Activated T-cell treated with anti-CD3 and anti-CD28 coated beads, Interleukin-2, amount 50 U/mL, for 72 hours (primary cell): ENCODE measurements at regions not wholly inside any gene's neighbourhood (a gene's known extent, or its start where the extent isn't known, plus 50 kb on each side); places are given as distances from the start of the nearest gene placed in this dataset.
"Not testable (repeated sequence)": the region's sequence is repeated elsewhere in the genome, so short reads cannot be mapped to it uniquely, and the experiment has no call there.

Experiments used
- ATAC-seq, 2 donors: fragments of 150-1000 bp; cut with Tn5 transposase; replicated peaks in 1 of 2; 2 replicates each; pipeline ENCODE4 v1.10.0; 2021; ENCODE audit warnings: moderate library complexity in 2 of 2, mild to moderate bottlenecking in 1 of 2
- DNase-seq, 2 donors: peaks; one replicate each; pipeline ENCODE4 v3.0.0; 2021 to 2022; ENCODE audit warnings: mixed read lengths in 1 of 2
- H3K27ac Mint-ChIP-seq: one replicate; pipeline ENCODE4 v1.8.0; 2022; ENCODE audit warnings: mild to moderate bottlenecking, moderate library complexity, mixed read lengths
- H3K27me3 Mint-ChIP-seq: one replicate; pipeline ENCODE4 v1.8.0; 2022; ENCODE audit warnings: low read depth, mixed read lengths
- H3K36me3 Mint-ChIP-seq, 2 donors: one replicate each; pipeline ENCODE4 v1.8.0; 2022; ENCODE audit warnings: mixed read lengths in 2 of 2, mild to moderate bottlenecking in 1 of 2; ENCODE audit not compliant: insufficient read depth in 2 of 2
- H3K4me1 Mint-ChIP-seq: one replicate; pipeline ENCODE4 v1.8.0; 2022; ENCODE audit warnings: low read depth, mixed read lengths
- H3K4me3 Mint-ChIP-seq, 2 donors: one replicate each; pipeline ENCODE4 v1.8.0; 2022; ENCODE audit warnings: mild to moderate bottlenecking in 2 of 2, mixed read lengths in 2 of 2, moderate library complexity in 2 of 2
- H3K9me3 Mint-ChIP-seq, 2 donors: one replicate each; pipeline ENCODE4 v1.8.0; 2022; ENCODE audit warnings: mixed read lengths in 2 of 2

GRCh38 chr4:130955520-130955919, 1859.6 kb downstream of the C4orf33 start:
- H3K27me3 Mint-ChIP-seq = no peaks in the 10 kb centered on the region
- DNase-seq = no peak
- H3K27ac Mint-ChIP-seq = no peak overlapping the region
- no peak overlapping the region for H3K4me3 Mint-ChIP-seq
- no peaks in the 10 kb centered on the region for H3K4me1 Mint-ChIP-seq
- no peak for ATAC-seq
- H3K9me3 Mint-ChIP-seq = peaks cover 1 to 5% of the 10 kb centered on the region in 2 donors
- H3K36me3 Mint-ChIP-seq = no peaks in the 10 kb centered on the region

GRCh38 chr4:130985371-130985770, 1889.4 kb downstream of the C4orf33 start:
- no peaks in the 10 kb centered on the region for H3K27me3 Mint-ChIP-seq
- no peak overlapping the region for H3K27ac Mint-ChIP-seq
- H3K4me3 Mint-ChIP-seq = no peak overlapping the region
- ATAC-seq (no peak), DNase-seq (no peak)
- peaks cover 2 to 4% of the 10 kb centered on the region in 2 donors for H3K9me3 Mint-ChIP-seq
- no peaks in the 10 kb centered on the region for H3K36me3 Mint-ChIP-seq
- no peaks in the 10 kb centered on the region for H3K4me1 Mint-ChIP-seq

- Mint-ChIP-seq H3K4me1 (no peaks in the 10 kb centered on the region), H3K36me3 (no peaks in the 10 kb centered on the region), H3K4me3 (no peak overlapping the region)
These were observed 1900.0 kb downstream of the C4orf33 start for GRCh38 chr4:130995988-130996387.

GRCh38 chr4:131001371-131001770, 1905.4 kb downstream of the C4orf33 start:
- no peaks in the 10 kb centered on the region for H3K36me3 Mint-ChIP-seq
- H3K4me3 Mint-ChIP-seq = no peak overlapping the region
- DNase-seq (no peak), ATAC-seq (no peak)
- H3K27ac Mint-ChIP-seq = no peak overlapping the region
- no peaks in the 10 kb centered on the region for H3K4me1 Mint-ChIP-seq
- H3K27me3 Mint-ChIP-seq = no peaks in the 10 kb centered on the region
- H3K9me3 Mint-ChIP-seq = peaks cover 1 to 8% of the 10 kb centered on the region in 2 donors

More at GRCh38 chr4:130995988-130996387, 1900.0 kb downstream of the C4orf33 start:
- Mint-ChIP-seq H3K27me3 (no peaks in the 10 kb centered on the region), H3K27ac (no peak overlapping the region), H3K9me3 (peaks cover 1 to 9% of the 10 kb centered on the region in 2 donors)
- no peak for ATAC-seq
- DNase-seq = no peak

GRCh38 chr4:131002132-131002531, 1906.2 kb downstream of the C4orf33 start:
- no peaks in the 10 kb centered on the region for H3K27me3 Mint-ChIP-seq
- ATAC-seq = no peak
- no peaks in the 10 kb centered on the region for H3K36me3 Mint-ChIP-seq
- no peak overlapping the region for H3K4me3 Mint-ChIP-seq
- no peaks in the 10 kb centered on the region for H3K4me1 Mint-ChIP-seq
- peaks cover under 1 to 5% of the 10 kb centered on the region in 2 donors for H3K9me3 Mint-ChIP-seq
- H3K27ac Mint-ChIP-seq = no peak overlapping the region
- DNase-seq = no peak

GRCh38 chr4:131006388-131006787, 1910.4 kb downstream of the C4orf33 start:
- no peaks in the 10 kb centered on the region for H3K27me3 Mint-ChIP-seq
- no peaks in the 10 kb centered on the region for H3K9me3 Mint-ChIP-seq
- H3K4me1 Mint-ChIP-seq = no peaks in the 10 kb centered on the region
- H3K36me3 Mint-ChIP-seq = no peaks in the 10 kb centered on the region
- DNase-seq = no peak
- H3K4me3 Mint-ChIP-seq = no peak overlapping the region
- no peak for ATAC-seq
- H3K27ac Mint-ChIP-seq = no peak overlapping the region

- ATAC-seq, H3K27me3 Mint-ChIP-seq, H3K4me1 Mint-ChIP-seq, H3K36me3 Mint-ChIP-seq, DNase-seq, H3K4me3 Mint-ChIP-seq, H3K27ac Mint-ChIP-seq, H3K9me3 Mint-ChIP-seq: not testable (repeated sequence)
These were observed 1916.0 kb downstream of the C4orf33 start for GRCh38 chr4:131011961-131012360.

GRCh38 chr4:131013226-131013625, 1917.3 kb downstream of the C4orf33 start:
- Mint-ChIP-seq H3K36me3 (no peaks in the 10 kb centered on the region), H3K27ac (no peak overlapping the region), H3K27me3 (no peaks in the 10 kb centered on the region), H3K4me3 (no peak overlapping the region), H3K9me3 (peaks cover 2 to 5% of the 10 kb centered on the region in 2 donors), H3K4me1 (no peaks in the 10 kb centered on the region)
- DNase-seq = no peak
- no peak for ATAC-seq

GRCh38 chr4:131026771-131027170, 1930.8 kb downstream of the C4orf33 start:
- Mint-ChIP-seq H3K36me3 (no peaks in the 10 kb centered on the region), H3K27ac (no peak overlapping the region), H3K9me3 (peaks cover 2 to 4% of the 10 kb centered on the region in 2 donors), H3K4me1 (no peaks in the 10 kb centered on the region), H3K27me3 (no peaks in the 10 kb centered on the region), H3K4me3 (no peak overlapping the region)
- no peak for ATAC-seq
- no peak for DNase-seq

- Mint-ChIP-seq H3K4me1 (no peaks in the 10 kb centered on the region), H3K27ac (no peak overlapping the region), H3K36me3 (no peaks in the 10 kb centered on the region), H3K4me3 (no peak overlapping the region), H3K9me3 (peaks cover 0 to 1% of the 10 kb centered on the region in 2 donors), H3K27me3 (no peaks in the 10 kb centered on the region)
- ATAC-seq = no peak
- DNase-seq = no peak
These were observed 1948.4 kb downstream of the C4orf33 start for GRCh38 chr4:131044368-131044767.

GRCh38 chr4:131046821-131047220, 1950.9 kb downstream of the C4orf33 start:
- no peak for ATAC-seq
- no peak overlapping the region for H3K4me3 Mint-ChIP-seq
- H3K27ac Mint-ChIP-seq = no peak overlapping the region
- H3K36me3 Mint-ChIP-seq = no peaks in the 10 kb centered on the region
- H3K9me3 Mint-ChIP-seq = peaks cover 1 to 5% of the 10 kb centered on the region in 2 donors
- no peak for DNase-seq
- no peaks in the 10 kb centered on the region for H3K27me3 Mint-ChIP-seq
- no peaks in the 10 kb centered on the region for H3K4me1 Mint-ChIP-seq

GRCh38 chr4:131052646-131053045, 1956.7 kb downstream of the C4orf33 start:
- ATAC-seq = no peak
- Mint-ChIP-seq H3K4me3 (no peak overlapping the region), H3K36me3 (no peaks in the 10 kb centered on the region), H3K27ac (no peak overlapping the region), H3K27me3 (no peaks in the 10 kb centered on the region), H3K4me1 (no peaks in the 10 kb centered on the region), H3K9me3 (peaks cover 5 to 9% of the 10 kb centered on the region in 2 donors)
- DNase-seq = no peak

- no peaks in the 10 kb centered on the region for H3K4me1 Mint-ChIP-seq
- no peak for ATAC-seq
These were observed 1958.6 kb downstream of the C4orf33 start for GRCh38 chr4:131054489-131055019.

GRCh38 chr4:131061734-131062133, 1965.8 kb downstream of the C4orf33 start:
- Mint-ChIP-seq H3K36me3 (peaks cover 0 to 2% of the 10 kb centered on the region in 2 donors), H3K27ac (no peak overlapping the region), H3K4me3 (no peak overlapping the region), H3K9me3 (peaks cover 0 to 10% of the 10 kb centered on the region in 2 donors), H3K4me1 (no peaks in the 10 kb centered on the region), H3K27me3 (no peaks in the 10 kb centered on the region)
- DNase-seq = no peak
- no peak for ATAC-seq

More at GRCh38 chr4:131054489-131055019, 1958.6 kb downstream of the C4orf33 start:
- Mint-ChIP-seq H3K4me3 (no peak overlapping the region), H3K27ac (no peak overlapping the region), H3K27me3 (no peaks in the 10 kb centered on the region), H3K9me3 (peaks cover 5 to 9% of the 10 kb centered on the region in 2 donors), H3K36me3 (no peaks in the 10 kb centered on the region)
- no peak for DNase-seq
